ENCODE measurements at regions not wholly inside any gene's neighbourhood (a gene's known extent, or its start where the extent isn't known, plus 50 kb on each side); places are given as distances from the start of the nearest gene placed in this dataset.

- dilution Hi-C loops (cut with HindIII; ENCODE audit: low sequenced_read_pairs, unreplicated experiment) = no loop called here
- H3K27me3 ChIP-seq (ENCODE audit: control insufficient read depth, insufficient read depth, low read length) = no peaks in the 10 kb centered on the region
- DNase-seq (no peak), ATAC-seq (ENCODE audit: low read depth) (no peak)
- H3K9me3 ChIP-seq (ENCODE audit: control insufficient read depth, insufficient read depth, low read length) = no peaks in the 10 kb centered on the region
- H2BK20ac ChIP-seq (ENCODE audit: low read depth, low read length) = no peak overlapping the region
- H2BK5ac ChIP-seq (ENCODE audit: low read depth, low read length, poor library complexity, severe bottlenecking) = no peak overlapping the region
- no peak overlapping the region for H3K14ac ChIP-seq (replicated peaks; ENCODE audit: low read depth, low read length)
- peaks cover 3% of the 10 kb centered on the region; the same call in 1 of the 2 replicates for H3K4me1 ChIP-seq (ENCODE audit: control insufficient read depth, insufficient read depth, low read length)
- H3K9ac ChIP-seq (ENCODE audit: low read depth, low read length) = no peak overlapping the region
- no peak overlapping the region for H4K91ac ChIP-seq (ENCODE audit: insufficient read depth, low read depth, low read length)
- no peak overlapping the region for H3K4ac ChIP-seq (ENCODE audit: low read depth, low read length)
- H3K18ac ChIP-seq (ENCODE audit: low read depth, low read length) = no peak overlapping the region
- intact Hi-C loops (cut with micrococcal nuclease) = no loop called here
- CTCF ChIA-PET = no interaction called here
- no peak overlapping the region for H2AFZ ChIP-seq (replicated peaks; ENCODE audit: low read length, poor library complexity)
- H2AK9ac ChIP-seq (replicated peaks; ENCODE audit: low read depth, low read length, poor library complexity) = no peak overlapping the region
- H3K9me1 ChIP-seq (ENCODE audit: insufficient read depth, low read length) = peaks cover 3% of the 10 kb centered on the region; the same call in 1 of the 2 replicates
- H3K23ac ChIP-seq (ENCODE audit: low read depth, low read length) = no peak overlapping the region
- POLR2A ChIA-PET (ENCODE audit: unreplicated experiment) = no interaction called here
- H3K36me3 ChIP-seq (ENCODE audit: control insufficient read depth, insufficient read depth, low read length) = no peaks in the 10 kb centered on the region
- no peaks in the 10 kb centered on the region for H4K20me1 ChIP-seq (ENCODE audit: insufficient read depth, low read length)
- no peak overlapping the region for H3K56ac ChIP-seq (ENCODE audit: extremely low read depth, insufficient read depth, low read length)
- no TSS peak for BruUV-seq (replicated peaks)
- H3K27ac ChIP-seq (ENCODE audit: insufficient read depth, low read length) = no peak overlapping the region
- H2BK15ac ChIP-seq (ENCODE audit: low read depth, low read length) = no peak overlapping the region
- H4K8ac ChIP-seq (ENCODE audit: low read depth in 2 of 2, low read length in 2 of 2) = no peak overlapping the region
- H3K4me2 ChIP-seq (ENCODE audit: low read depth, low read length) = no peak overlapping the region
- no peak overlapping the region for H2BK120ac ChIP-seq (ENCODE audit: low read depth, low read length)
- in situ Hi-C loops (cut with MboI; ENCODE audit: low sequenced_read_pairs) = no loop called here
- 88% methylated on average over 2 of the region's 3 CpGs; no CpG with 5 or more reads in 1 of the 2 experiments for WGBS, 2 experiments (ENCODE audit: extremely low coverage in 2 of 2, insufficient read length in 1 of 2)
- no peak overlapping the region for H4K5ac ChIP-seq (ENCODE audit: low read depth, low read length)
- no peak overlapping the region for H3K4me3 ChIP-seq (ENCODE audit: insufficient read depth, low read depth, low read length)
- no peaks in the 10 kb centered on the region for H3K79me1 ChIP-seq (ENCODE audit: low read depth in 1 of 2, low read length in 2 of 2)
- no peak overlapping the region for H2AK5ac ChIP-seq (ENCODE audit: low read depth, low read length)
- TF ChIP-seq RAD21 (IDR thresholded peaks at IDR 0.05; ENCODE audit: low read length) (no peak), FOS (IDR thresholded peaks at IDR 0.05; ENCODE audit: low read depth, low read length) (no peak), BHLHE40 (IDR thresholded peaks at IDR 0.05; ENCODE audit: low read depth, low read length) (no peak), MAZ (IDR thresholded peaks at IDR 0.05; ENCODE audit: borderline replicate concordance, low read depth, low read length) (no peak), USF2 (IDR thresholded peaks at IDR 0.05; ENCODE audit: low read depth, low read length) (no peak), CHD1 (IDR thresholded peaks at IDR 0.05; ENCODE audit: low read depth, low read length) (no peak), SMC3 (IDR thresholded peaks at IDR 0.05; ENCODE audit: low read depth, low read length) (no peak), CEBPB (IDR thresholded peaks at IDR 0.05; ENCODE audit: low read depth, low read length) (no peak), CTCF (conservative IDR thresholded peaks at IDR 0.05; ENCODE audit: low read depth, low read length) (no peak), POLR2A (IDR thresholded peaks at IDR 0.05; ENCODE audit: low read depth, low read length) (no peak), MXI1 (IDR thresholded peaks at IDR 0.05; ENCODE audit: borderline replicate concordance, low read depth, low read length) (no peak)
These were observed 379.9 kb downstream of the PDGFC start for GRCh38 chr4:156591679-156592078.
